SK-N-SH (cell line): ENCODE measurements at regions not wholly inside any gene's neighbourhood (a gene's known extent, or its start where the extent isn't known, plus 50 kb on each side); places are given as distances from the start of the nearest gene placed in this dataset.

ENCODE experiments used
- CTCF ChIA-PET: fragments of 300-600, 350-600 bp; formaldehyde crosslinking; extraction: SDS; loops from one replicate; lab custom pipeline; 2021; lab: Yijun Ruan, JAX
- POLR2A ChIA-PET: fragments of 350-600 bp; sonication (Branson Sonifier 250); formaldehyde crosslinking; extraction: SDS; loops from one replicate; lab custom pipeline; 2020; ENCODE audit warnings: antibody characterized with exemption, inconsistent platforms; lab: Yijun Ruan, JAX
- DNase-seq: peaks from one replicate; pipeline ENCODE4 v3.0.0; 2012
- H2AFZ ChIP-seq: fragments of 200-600 bp; sonication (generic); 2 replicates; pipeline ENCODE4 v1.8.1; 2016; ENCODE audit warnings: antibody characterized with exemption, mild to moderate bottlenecking, low read depth
- H3F3A ChIP-seq: fragments of 200-600 bp; sonication (generic); replicated peaks from 2 replicates; pipeline ENCODE3; 2016; ENCODE audit warnings: antibody characterized with exemption, mild to moderate bottlenecking; ENCODE audit not compliant: insufficient read depth
- H3K27ac ChIP-seq, 2 experiments: fragments of 200-500 bp in 1 of 2; fragments of 200-600 bp in 1 of 2; sonication (Bioruptor generic) in 1 of 2; sonication (generic), shearing (Covaris generic) in 1 of 2; 2 replicates each; pipeline versions ENCODE4 v1.5.1 to v1.6.1; 2014 to 2016; ENCODE audit warnings: low read depth in 2 of 2, inconsistent platforms in 1 of 2, low read length in 1 of 2, mild to moderate bottlenecking in 1 of 2, mixed read lengths in 1 of 2
- H3K27me3 ChIP-seq: fragments of 200-600 bp; sonication (generic), shearing (Covaris generic); 2 replicates; pipeline ENCODE4 v1.6.1; 2016; ENCODE audit warnings: mixed run types; ENCODE audit not compliant: insufficient read depth
- H3K36me3 ChIP-seq, 2 experiments: fragments of 200-500 bp in 1 of 2; fragments of 200-600 bp in 1 of 2; sonication (Bioruptor generic) in 1 of 2; sonication (generic) in 1 of 2; replicated peaks in 1 of 2; 2 replicates each; pipeline versions ENCODE3 to v1.5.1; 2014 to 2016; ENCODE audit warnings: low read length in 1 of 2, mild to moderate bottlenecking in 1 of 2; ENCODE audit not compliant: insufficient read depth in 2 of 2, control insufficient read depth in 1 of 2
- H3K4me1 ChIP-seq, 2 experiments: fragments of 200-500 bp in 1 of 2; fragments of 200-600 bp in 1 of 2; sonication (Bioruptor generic) in 1 of 2; sonication (generic), shearing (Covaris generic) in 1 of 2; 2 replicates each; pipeline versions ENCODE4 v1.5.1 to v1.6.1; 2014 to 2016; ENCODE audit warnings: low read depth in 1 of 2, low read length in 1 of 2, mixed run types in 1 of 2; ENCODE audit not compliant: insufficient read depth in 2 of 2, control insufficient read depth in 1 of 2
- H3K4me2 ChIP-seq: fragments of 200-600 bp; sonication (generic), shearing (Covaris generic); 2 replicates; pipeline ENCODE4 v1.6.1; 2017; ENCODE audit warnings: mixed run types
- H3K4me3 ChIP-seq, 2 experiments: fragments of 200-500 bp in 1 of 2; fragments of 200-600 bp in 1 of 2; sonication (Bioruptor generic) in 1 of 2; sonication (generic), shearing (Covaris generic) in 1 of 2; 2 replicates each; pipeline versions ENCODE4 v1.5.1 to v1.8.1; 2014 to 2016; ENCODE audit warnings: low read depth in 2 of 2, inconsistent platforms in 1 of 2, low read length in 1 of 2, mild to moderate bottlenecking in 1 of 2, mixed read lengths in 1 of 2, moderate library complexity in 1 of 2
- H3K79me2 ChIP-seq: fragments of 200-600 bp; sonication (generic); 2 replicates; pipeline ENCODE4 v1.8.1; 2017; ENCODE audit warnings: mild to moderate bottlenecking; ENCODE audit not compliant: insufficient read depth
- H3K9ac ChIP-seq: fragments of 200-600 bp; sonication (generic); 2 replicates; pipeline ENCODE4 v1.6.1; 2017; ENCODE audit warnings: mixed run types
- H3K9me2 ChIP-seq: fragments of 200-600 bp; sonication (generic); 2 replicates; pipeline ENCODE4 v1.6.1; 2017; ENCODE audit warnings: mixed run types
- H3K9me3 ChIP-seq: fragments of 200-600 bp; sonication (generic); 2 replicates; pipeline ENCODE4 v1.6.1; 2017; ENCODE audit warnings: mixed run types, mild to moderate bottlenecking, moderate library complexity
- H4K20me1 ChIP-seq: fragments of 200-600 bp; sonication (generic); 2 replicates; pipeline ENCODE4 v1.6.1; 2017; ENCODE audit warnings: mild to moderate bottlenecking, mixed run types; ENCODE audit not compliant: insufficient read depth
- CHD2 ChIP-seq: fragments of 150-350 bp; IDR thresholded peaks from 2 replicates; pipeline ENCODE4 v1.6.1; 2018; ENCODE audit warnings: low read length; ENCODE audit not compliant: partially characterized antibody
- EZH2phosphoT487 ChIP-seq: fragments of 200-600 bp; sonication (generic); IDR thresholded peaks from 2 replicates; pipeline ENCODE4 v1.6.1; 2017; ENCODE audit warnings: low read depth, mixed run types, mild to moderate bottlenecking, antibody characterized with exemption, moderate library complexity, borderline replicate concordance
- FOSL2 ChIP-seq: IDR thresholded peaks from 2 replicates; pipeline ENCODE4 v1.4.0; 2012; ENCODE audit warnings: low read depth, mild to moderate bottlenecking, moderate library complexity, borderline replicate concordance
- FOXM1 ChIP-seq: IDR thresholded peaks from 2 replicates; pipeline ENCODE4 v1.4.0; 2012; ENCODE audit warnings: low read depth, mild to moderate bottlenecking
- MEF2A ChIP-seq: IDR thresholded peaks from 2 replicates; pipeline ENCODE4 v1.4.0; 2012; ENCODE audit warnings: low read depth, borderline replicate concordance
- MXI1 ChIP-seq: IDR thresholded peaks from 2 replicates; pipeline ENCODE4 v1.6.1; 2012; ENCODE audit warnings: mild to moderate bottlenecking, low read depth, low read length, improper control_type of control experiment
- NRF1 ChIP-seq: IDR thresholded peaks from 2 replicates; pipeline ENCODE4 v1.6.1; 2012; ENCODE audit warnings: low read depth, mild to moderate bottlenecking, low read length
- RAD21 ChIP-seq: IDR thresholded peaks from 2 replicates; pipeline ENCODE4 v1.6.1; 2012; ENCODE audit warnings: mild to moderate bottlenecking, low read length
- RCOR1 ChIP-seq: fragments of 150-350 bp; IDR thresholded peaks from 2 replicates; pipeline ENCODE4 v1.6.1; 2017; ENCODE audit warnings: antibody characterized with exemption, low read length
- SIN3A ChIP-seq: IDR thresholded peaks from 2 replicates; pipeline ENCODE4 v1.6.1; 2012; ENCODE audit warnings: low read depth, mild to moderate bottlenecking, low read length, moderate library complexity, borderline replicate concordance
- SMC3 ChIP-seq: IDR thresholded peaks from 2 replicates; pipeline ENCODE4 v1.6.1; 2012; ENCODE audit warnings: low read depth, low read length, improper control_type of control experiment
- TCF12 ChIP-seq: IDR thresholded peaks from 2 replicates; pipeline ENCODE4 v1.4.0; 2012
- TEAD4 ChIP-seq: IDR thresholded peaks from 2 replicates; pipeline ENCODE4 v1.4.0; 2012; ENCODE audit warnings: mild to moderate bottlenecking, borderline replicate concordance; ENCODE audit not compliant: insufficient read depth
- WGBS: methylation state at CpG from one replicate; pipeline ENCODE4 v1.1.6; 2017; ENCODE audit warnings: low lambda C conversion rate; 5-methylcytosine and 5-hydroxymethylcytosine counted together
- TF ChIP-seq, protein P1 (sequence below): fragments of 150-350 bp; IDR thresholded peaks from 2 replicates; pipeline ENCODE4 v1.6.1; 2016; ENCODE audit warnings: mild to moderate bottlenecking, low read depth, low read length
- TF ChIP-seq, protein P2 (sequence below): IDR thresholded peaks from 2 replicates; pipeline ENCODE4 v1.4.0; 2012; ENCODE audit warnings: low read depth
- TF ChIP-seq, protein P3 (sequence below): IDR thresholded peaks from 2 replicates; pipeline ENCODE4 v1.6.1; 2012; ENCODE audit warnings: mild to moderate bottlenecking, low read depth, low read length, moderate library complexity
- TF ChIP-seq, protein P4 (sequence below): IDR thresholded peaks from 2 replicates; pipeline ENCODE4 v1.4.0; 2012; ENCODE audit warnings: low read depth, borderline replicate concordance
- TF ChIP-seq, protein P5 (sequence below): IDR thresholded peaks from 2 replicates; pipeline ENCODE4; 2012

DNA sequence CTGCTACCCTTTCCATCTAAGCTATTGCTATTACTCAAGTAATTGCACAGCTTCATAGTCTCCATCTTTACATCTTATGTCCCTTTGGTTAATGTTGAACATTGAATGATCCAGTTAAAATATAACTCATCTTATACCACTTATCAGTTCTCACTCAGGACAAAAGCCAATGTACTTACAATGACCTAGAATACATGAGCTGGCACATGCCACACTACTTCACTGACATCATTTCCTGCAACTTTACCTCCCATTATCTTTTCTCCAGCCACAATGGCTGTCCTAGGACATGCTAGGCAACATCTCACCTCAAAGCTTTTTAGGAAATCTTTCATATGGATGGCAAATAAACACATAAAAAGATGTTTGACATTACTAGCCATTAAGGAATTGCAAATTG lies 309.2 kb downstream of the FOXG1 start:
- ChIA-PET POLR2A (no interaction called here), CTCF (no interaction called here)
- Histone ChIP-seq H3K4me1 (no peaks in the 10 kb centered on the region), H3K9me2 (no peaks in the 10 kb centered on the region), H3F3A (no peaks in the 10 kb centered on the region), H3K9me3 (no peaks in the 10 kb centered on the region), H3K27ac (no peak overlapping the region), H3K4me3 (no peak overlapping the region), H3K9ac (no peak overlapping the region), H3K79me2 (no peaks in the 10 kb centered on the region), H2AFZ (no peak overlapping the region), H3K36me3 (no peaks in the 10 kb centered on the region), H3K27me3 (no peaks in the 10 kb centered on the region), H4K20me1 (no peaks in the 10 kb centered on the region), H3K4me2 (no peak overlapping the region)
- TF ChIP-seq TEAD4: no peak
- TF ChIP-seq RCOR1: no peak
- no peak for TF ChIP-seq MXI1
- DNase-seq: no peak

DNA sequence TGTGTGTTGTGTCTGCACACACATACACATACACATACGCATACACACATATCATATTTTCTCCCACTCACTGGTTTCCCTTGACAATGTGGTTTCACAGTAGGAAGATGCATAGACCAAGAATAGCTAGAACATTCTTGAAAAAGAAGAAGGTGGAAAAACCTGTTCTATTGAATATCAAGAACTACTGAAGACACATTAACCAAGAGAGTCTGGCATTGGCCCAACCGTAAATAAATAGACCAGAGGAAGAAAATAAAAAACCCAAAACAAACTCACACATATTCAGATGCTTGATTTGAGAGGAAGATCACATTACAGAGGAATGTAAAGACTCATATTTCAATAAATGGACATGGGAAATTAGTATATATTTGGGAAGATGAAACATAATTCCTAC lies 311.3 kb downstream of the FOXG1 start:
- CTCF ChIA-PET: no interaction called here
- TF ChIP-seq EZH2phosphoT487 (no peak), SMC3 (no peak), MXI1 (no peak), FOSL2 (no peak), TCF12 (no peak), RAD21 (no peak), CHD2 (no peak), SIN3A (no peak), FOXM1 (no peak), MEF2A (no peak), NRF1 (no peak)
- TF ChIP-seq, protein P1, sequence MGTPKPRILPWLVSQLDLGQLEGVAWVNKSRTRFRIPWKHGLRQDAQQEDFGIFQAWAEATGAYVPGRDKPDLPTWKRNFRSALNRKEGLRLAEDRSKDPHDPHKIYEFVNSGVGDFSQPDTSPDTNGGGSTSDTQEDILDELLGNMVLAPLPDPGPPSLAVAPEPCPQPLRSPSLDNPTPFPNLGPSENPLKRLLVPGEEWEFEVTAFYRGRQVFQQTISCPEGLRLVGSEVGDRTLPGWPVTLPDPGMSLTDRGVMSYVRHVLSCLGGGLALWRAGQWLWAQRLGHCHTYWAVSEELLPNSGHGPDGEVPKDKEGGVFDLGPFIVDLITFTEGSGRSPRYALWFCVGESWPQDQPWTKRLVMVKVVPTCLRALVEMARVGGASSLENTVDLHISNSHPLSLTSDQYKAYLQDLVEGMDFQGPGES: no peak
- TF ChIP-seq, protein P2, sequence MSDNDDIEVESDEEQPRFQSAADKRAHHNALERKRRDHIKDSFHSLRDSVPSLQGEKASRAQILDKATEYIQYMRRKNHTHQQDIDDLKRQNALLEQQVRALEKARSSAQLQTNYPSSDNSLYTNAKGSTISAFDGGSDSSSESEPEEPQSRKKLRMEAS: no peak
- TF ChIP-seq, protein P3, sequence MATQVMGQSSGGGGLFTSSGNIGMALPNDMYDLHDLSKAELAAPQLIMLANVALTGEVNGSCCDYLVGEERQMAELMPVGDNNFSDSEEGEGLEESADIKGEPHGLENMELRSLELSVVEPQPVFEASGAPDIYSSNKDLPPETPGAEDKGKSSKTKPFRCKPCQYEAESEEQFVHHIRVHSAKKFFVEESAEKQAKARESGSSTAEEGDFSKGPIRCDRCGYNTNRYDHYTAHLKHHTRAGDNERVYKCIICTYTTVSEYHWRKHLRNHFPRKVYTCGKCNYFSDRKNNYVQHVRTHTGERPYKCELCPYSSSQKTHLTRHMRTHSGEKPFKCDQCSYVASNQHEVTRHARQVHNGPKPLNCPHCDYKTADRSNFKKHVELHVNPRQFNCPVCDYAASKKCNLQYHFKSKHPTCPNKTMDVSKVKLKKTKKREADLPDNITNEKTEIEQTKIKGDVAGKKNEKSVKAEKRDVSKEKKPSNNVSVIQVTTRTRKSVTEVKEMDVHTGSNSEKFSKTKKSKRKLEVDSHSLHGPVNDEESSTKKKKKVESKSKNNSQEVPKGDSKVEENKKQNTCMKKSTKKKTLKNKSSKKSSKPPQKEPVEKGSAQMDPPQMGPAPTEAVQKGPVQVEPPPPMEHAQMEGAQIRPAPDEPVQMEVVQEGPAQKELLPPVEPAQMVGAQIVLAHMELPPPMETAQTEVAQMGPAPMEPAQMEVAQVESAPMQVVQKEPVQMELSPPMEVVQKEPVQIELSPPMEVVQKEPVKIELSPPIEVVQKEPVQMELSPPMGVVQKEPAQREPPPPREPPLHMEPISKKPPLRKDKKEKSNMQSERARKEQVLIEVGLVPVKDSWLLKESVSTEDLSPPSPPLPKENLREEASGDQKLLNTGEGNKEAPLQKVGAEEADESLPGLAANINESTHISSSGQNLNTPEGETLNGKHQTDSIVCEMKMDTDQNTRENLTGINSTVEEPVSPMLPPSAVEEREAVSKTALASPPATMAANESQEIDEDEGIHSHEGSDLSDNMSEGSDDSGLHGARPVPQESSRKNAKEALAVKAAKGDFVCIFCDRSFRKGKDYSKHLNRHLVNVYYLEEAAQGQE: no peak
- TF ChIP-seq, protein P4, sequence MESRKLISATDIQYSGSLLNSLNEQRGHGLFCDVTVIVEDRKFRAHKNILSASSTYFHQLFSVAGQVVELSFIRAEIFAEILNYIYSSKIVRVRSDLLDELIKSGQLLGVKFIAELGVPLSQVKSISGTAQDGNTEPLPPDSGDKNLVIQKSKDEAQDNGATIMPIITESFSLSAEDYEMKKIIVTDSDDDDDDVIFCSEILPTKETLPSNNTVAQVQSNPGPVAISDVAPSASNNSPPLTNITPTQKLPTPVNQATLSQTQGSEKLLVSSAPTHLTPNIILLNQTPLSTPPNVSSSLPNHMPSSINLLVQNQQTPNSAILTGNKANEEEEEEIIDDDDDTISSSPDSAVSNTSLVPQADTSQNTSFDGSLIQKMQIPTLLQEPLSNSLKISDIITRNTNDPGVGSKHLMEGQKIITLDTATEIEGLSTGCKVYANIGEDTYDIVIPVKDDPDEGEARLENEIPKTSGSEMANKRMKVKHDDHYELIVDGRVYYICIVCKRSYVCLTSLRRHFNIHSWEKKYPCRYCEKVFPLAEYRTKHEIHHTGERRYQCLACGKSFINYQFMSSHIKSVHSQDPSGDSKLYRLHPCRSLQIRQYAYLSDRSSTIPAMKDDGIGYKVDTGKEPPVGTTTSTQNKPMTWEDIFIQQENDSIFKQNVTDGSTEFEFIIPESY: no peak
- TF ChIP-seq, protein P5, sequence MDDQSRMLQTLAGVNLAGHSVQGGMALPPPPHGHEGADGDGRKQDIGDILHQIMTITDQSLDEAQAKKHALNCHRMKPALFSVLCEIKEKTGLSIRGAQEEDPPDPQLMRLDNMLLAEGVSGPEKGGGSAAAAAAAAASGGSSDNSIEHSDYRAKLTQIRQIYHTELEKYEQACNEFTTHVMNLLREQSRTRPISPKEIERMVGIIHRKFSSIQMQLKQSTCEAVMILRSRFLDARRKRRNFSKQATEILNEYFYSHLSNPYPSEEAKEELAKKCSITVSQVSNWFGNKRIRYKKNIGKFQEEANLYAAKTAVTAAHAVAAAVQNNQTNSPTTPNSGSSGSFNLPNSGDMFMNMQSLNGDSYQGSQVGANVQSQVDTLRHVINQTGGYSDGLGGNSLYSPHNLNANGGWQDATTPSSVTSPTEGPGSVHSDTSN: no peak
- no peaks in the 10 kb centered on the region for H4K20me1 ChIP-seq
- H3F3A ChIP-seq: no peaks in the 10 kb centered on the region
- no peaks in the 10 kb centered on the region for H3K9me3 ChIP-seq
- H2AFZ ChIP-seq: no peak overlapping the region
- H3K27ac ChIP-seq: no peak overlapping the region
- no peaks in the 10 kb centered on the region for H3K4me1 ChIP-seq
- H3K4me2 ChIP-seq: no peak overlapping the region
- no peak overlapping the region for H3K9ac ChIP-seq
- H3K27me3 ChIP-seq: no peaks in the 10 kb centered on the region
- no peak overlapping the region for H3K4me3 ChIP-seq
- 5% methylated on average over 2 of the region's 2 CpGs for WGBS
- H3K79me2 ChIP-seq: no peaks in the 10 kb centered on the region
- no peaks in the 10 kb centered on the region for H3K9me2 ChIP-seq
- POLR2A ChIA-PET: no interaction called here
- DNase-seq: no peak
- no peaks in the 10 kb centered on the region for H3K36me3 ChIP-seq
